ENCODE measurements at regions not wholly inside any gene's neighbourhood (a gene's known extent, or its start where the extent isn't known, plus 50 kb on each side); places are given as distances from the start of the nearest gene placed in this dataset.
"Not testable (repeated sequence)": the region's sequence is repeated elsewhere in the genome, so short reads cannot be mapped to it uniquely, and the experiment has no call there.

- TF ChIP-seq ZNF777 (tag by site-specific recombination; IDR thresholded peaks at IDR 0.05; ENCODE audit: borderline replicate concordance); ZNF449 (tag by site-specific recombination; IDR thresholded peaks at IDR 0.05); EGR2 (tag by site-specific recombination; IDR thresholded peaks at IDR 0.05; ENCODE audit: low read depth); ZNF768 (tag by site-specific recombination; IDR thresholded peaks at IDR 0.05); ZSCAN4 (tag by site-specific recombination; IDR thresholded peaks at IDR 0.05); ZNF785 (tag by site-specific recombination; IDR thresholded peaks at IDR 0.05); CTCF (tag by site-specific recombination; IDR thresholded peaks at IDR 0.05); KLF9 (tag by site-specific recombination; IDR thresholded peaks at IDR 0.05; ENCODE audit: low read depth); ZNF341 (tag by site-specific recombination; IDR thresholded peaks at IDR 0.05; ENCODE audit: low read depth); ZNF114 (tag by site-specific recombination; IDR thresholded peaks at IDR 0.05); ZSCAN30 (tag by site-specific recombination; IDR thresholded peaks at IDR 0.05); ZNF645 (tag by site-specific recombination; IDR thresholded peaks at IDR 0.05): not testable (repeated sequence)
These were observed 59.4 kb upstream of the XIST start for GRCh38 chrX:73911946-73912345.

All from HEK293 (cell line).